ENCODE measurements at regions not wholly inside any gene's neighbourhood (a gene's known extent, or its start where the extent isn't known, plus 50 kb on each side); places are given as distances from the start of the nearest gene placed in this dataset.

- DNase-seq = no peak
These were observed 100.8 kb upstream of the PITX1 start for GRCh38 chr5:135134691-135135381.

- no peak for DNase-seq
These were observed 99.9 kb upstream of the PITX1 start for GRCh38 chr5:135133698-135134515.

GRCh38 chr5:135133181-135133580 is 99.2 kb upstream of the PITX1 start:
- DNase-seq = no peak

- DNase-seq = no peak
These were observed 98.0 kb upstream of the PITX1 start for GRCh38 chr5:135131801-135132680.

GRCh38 chr5:135130261-135131215 is 96.5 kb upstream of the PITX1 start:
- no peak for DNase-seq

- DNase-seq = no peak
These were observed 95.3 kb upstream of the PITX1 start for GRCh38 chr5:135129307-135129706.

GRCh38 chr5:135128361-135128760 is 94.3 kb upstream of the PITX1 start:
- no peak for DNase-seq

GRCh38 chr5:135127439-135128240 is 93.6 kb upstream of the PITX1 start:
- no peak for DNase-seq

GRCh38 chr5:135126688-135127438 is 92.8 kb upstream of the PITX1 start:
- DNase-seq = peak; percentile 51

GRCh38 chr5:135124724-135125123 is 90.7 kb upstream of the PITX1 start:
- DNase-seq = no peak

- DNase-seq = no peak
These were observed 90.1 kb upstream of the PITX1 start for GRCh38 chr5:135124128-135124527.

- DNase-seq = no peak
These were observed 88.8 kb upstream of the PITX1 start for GRCh38 chr5:135122797-135123196.

- DNase-seq = no peak
These were observed 86.9 kb upstream of the PITX1 start for GRCh38 chr5:135120951-135121350.

- no peak for DNase-seq
These were observed 85.5 kb upstream of the PITX1 start for GRCh38 chr5:135119481-135119880.

- no peak for DNase-seq
These were observed 83.6 kb upstream of the PITX1 start for GRCh38 chr5:135117590-135117989.

GRCh38 chr5:135116160-135116561 is 82.1 kb upstream of the PITX1 start:
- no peak for DNase-seq

- DNase-seq = no peak
These were observed 81.6 kb upstream of the PITX1 start for GRCh38 chr5:135115591-135115990.

GRCh38 chr5:135114759-135115158 is 80.7 kb upstream of the PITX1 start:
- DNase-seq = no peak

- DNase-seq = no peak
These were observed 78.1 kb upstream of the PITX1 start for GRCh38 chr5:135112008-135112725.
